OCI-LY3 (cell line): ENCODE measurements at regions not wholly inside any gene's neighbourhood (a gene's known extent, or its start where the extent isn't known, plus 50 kb on each side); places are given as distances from the start of the nearest gene placed in this dataset.

ENCODE experiments used
- H2AFZ ChIP-seq: fragments of 200-600, 300-600 bp; shearing (Covaris generic); 2 replicates; pipeline ENCODE4 v1.6.0; 2014; ENCODE audit warnings: antibody characterized with exemption, low read depth, low read length
- H3K27ac ChIP-seq: fragments of 200-600, 300-600 bp; sonication (generic); 2 replicates; pipeline ENCODE4 v1.5.1; 2014; ENCODE audit warnings: mild to moderate bottlenecking, low read length, moderate library complexity, mixed read lengths
- H3K27me3 ChIP-seq: fragments of 200-600, 300-600 bp; sonication (generic); 2 replicates; pipeline ENCODE4 v1.6.1; 2014; ENCODE audit warnings: low read depth, low read length, mixed read lengths
- H3K36me3 ChIP-seq: fragments of 200-600, 300-600 bp; sonication (generic); replicated peaks from 2 replicates; pipeline ENCODE3; 2014; ENCODE audit warnings: low read depth, low read length, mixed read lengths
- H3K4me1 ChIP-seq: fragments of 300-600, 200-600 bp; sonication (generic); 2 replicates; pipeline ENCODE4 v1.6.1; 2014; ENCODE audit warnings: low read length, mixed read lengths
- H3K4me2 ChIP-seq: fragments of 200-600, 300-600 bp; sonication (generic); 2 replicates; pipeline ENCODE4 v1.6.1; 2014; ENCODE audit warnings: low read length, mixed read lengths
- H3K4me3 ChIP-seq: fragments of 300-600, 200-600 bp; sonication (generic); 2 replicates; pipeline ENCODE4 v1.5.1; 2014; ENCODE audit warnings: antibody characterized with exemption, mild to moderate bottlenecking, low read length, moderate library complexity
- H3K79me2 ChIP-seq: fragments of 300-600, 200-600 bp; shearing (Covaris generic); 2 replicates; pipeline ENCODE4 v1.6.1; 2014; ENCODE audit warnings: mild to moderate bottlenecking, low read length, mixed read lengths
- H3K9ac ChIP-seq: fragments of 300-600, 200-600 bp; shearing (Covaris generic); 2 replicates; pipeline ENCODE4 v1.6.0; 2014; ENCODE audit warnings: mild to moderate bottlenecking, low read length, moderate library complexity
- H3K9me3 ChIP-seq: fragments of 200-600, 300-600 bp; shearing (Covaris generic); 2 replicates; pipeline ENCODE4 v1.6.1; 2014; ENCODE audit warnings: low read length, mixed read lengths; ENCODE audit not compliant: insufficient read depth
- H4K20me1 ChIP-seq: fragments of 200-600, 300-600 bp; sonication (generic); 2 replicates; pipeline ENCODE4 v1.6.1; 2016; ENCODE audit warnings: low read length, mixed read lengths; ENCODE audit not compliant: insufficient read depth
- CTCF ChIP-seq: fragments of 200-600, 300-600 bp; sonication (generic); IDR thresholded peaks from 2 replicates; pipeline ENCODE4 v1.5.1; 2014; ENCODE audit warnings: antibody characterized with exemption, low read length, low read depth
- EZH2phosphoT487 ChIP-seq: fragments of 200-600 bp; shearing (Covaris generic); IDR thresholded peaks from 2 replicates; pipeline ENCODE4 v1.6.1; 2018; ENCODE audit warnings: antibody characterized with exemption, mixed run types, low read depth

DNA sequence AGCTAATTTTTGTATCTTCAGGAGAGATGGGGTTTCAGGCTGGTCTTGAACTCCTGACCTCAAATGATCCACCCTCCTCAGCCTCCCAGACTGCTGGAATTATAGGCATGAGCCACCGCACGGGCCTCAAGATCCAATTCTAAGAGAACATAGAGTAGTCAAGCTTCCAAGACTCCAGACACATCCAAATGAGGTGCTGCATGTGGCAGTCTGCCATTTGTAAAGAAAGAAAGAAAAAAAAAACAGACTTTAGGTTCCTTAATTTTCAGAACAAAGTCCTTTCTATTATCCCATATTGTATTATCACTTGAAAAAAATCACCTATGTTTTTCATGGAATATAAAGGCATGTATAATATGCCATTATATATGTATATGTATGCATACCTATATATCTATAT is 2104.5 kb downstream of the MAT2B start:
- Histone ChIP-seq H3K4me1 (no peaks in the 10 kb centered on the region), H3K9ac (no peak overlapping the region), H4K20me1 (no peaks in the 10 kb centered on the region), H3K36me3 (no peaks in the 10 kb centered on the region), H3K4me2 (no peak overlapping the region), H3K4me3 (no peak overlapping the region), H3K9me3 (no peaks in the 10 kb centered on the region), H3K79me2 (no peaks in the 10 kb centered on the region), H2AFZ (no peak overlapping the region), H3K27ac (no peak overlapping the region), H3K27me3 (no peaks in the 10 kb centered on the region)
- TF ChIP-seq EZH2phosphoT487 (no peak), CTCF (no peak)

DNA sequence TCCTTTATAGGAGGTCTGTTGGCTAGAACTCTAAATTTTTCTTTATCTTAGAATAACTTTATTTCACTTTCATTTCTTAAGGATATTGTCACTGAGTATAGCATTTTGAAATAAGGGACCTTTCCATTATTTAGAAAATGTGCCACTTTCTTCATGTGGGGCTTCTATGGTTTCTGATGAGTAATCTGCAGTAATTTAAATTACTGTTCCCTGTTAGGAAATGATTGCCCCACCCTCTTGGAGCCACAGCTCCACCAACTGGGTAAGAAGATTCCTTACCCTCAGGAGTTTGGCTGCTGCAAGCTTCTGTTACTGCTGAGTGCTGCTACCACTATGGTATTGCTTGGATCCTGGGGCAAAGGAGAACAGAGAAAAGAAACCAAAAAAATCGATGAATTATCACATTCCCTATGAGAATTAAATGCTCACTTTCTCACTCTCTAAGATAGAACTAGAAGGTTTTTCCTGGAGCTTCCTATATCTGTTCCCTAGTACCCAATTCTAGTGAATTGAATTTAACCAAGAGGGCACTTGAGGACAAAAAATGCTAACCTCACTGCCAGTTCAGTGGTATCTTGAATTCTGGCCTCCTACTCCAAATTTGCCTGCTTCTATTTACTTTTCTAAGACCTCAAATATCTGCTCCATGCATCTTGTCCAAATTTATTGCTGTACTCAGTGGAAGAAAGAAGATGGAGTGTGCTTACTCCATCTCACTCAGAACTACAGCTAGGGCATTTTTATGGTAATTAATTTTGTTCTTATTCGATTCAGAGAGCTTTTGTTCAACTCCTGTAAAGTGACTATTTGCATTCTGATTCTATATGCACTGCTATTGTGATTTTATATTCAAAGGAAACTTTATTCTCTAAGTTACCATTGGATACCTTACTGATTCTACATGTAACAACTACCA is 2111.3 kb downstream of the MAT2B start:
- Histone ChIP-seq H2AFZ (no peak overlapping the region), H3K9me3 (no peaks in the 10 kb centered on the region), H3K79me2 (no peaks in the 10 kb centered on the region), H4K20me1 (no peaks in the 10 kb centered on the region), H3K36me3 (no peaks in the 10 kb centered on the region), H3K9ac (no peak overlapping the region), H3K4me2 (no peak overlapping the region), H3K4me1 (no peaks in the 10 kb centered on the region), H3K27me3 (no peaks in the 10 kb centered on the region), H3K27ac (no peak overlapping the region), H3K4me3 (no peak overlapping the region)
- no peak for TF ChIP-seq EZH2phosphoT487
- TF ChIP-seq CTCF = no peak

- Histone ChIP-seq H3K9me3 (no peaks in the 10 kb centered on the region), H3K4me2 (no peak overlapping the region), H3K27ac (no peak overlapping the region), H3K79me2 (no peaks in the 10 kb centered on the region), H3K9ac (no peak overlapping the region), H4K20me1 (no peaks in the 10 kb centered on the region), H3K27me3 (no peaks in the 10 kb centered on the region), H3K4me3 (no peak overlapping the region), H3K36me3 (no peaks in the 10 kb centered on the region), H3K4me1 (no peaks in the 10 kb centered on the region), H2AFZ (no peak overlapping the region)
- TF ChIP-seq EZH2phosphoT487 (no peak), CTCF (no peak)
These were observed 2112.1 kb downstream of the MAT2B start for GRCh38 chr5:165617491-165617890.

- Histone ChIP-seq H3K4me3 (no peak overlapping the region), H3K4me2 (no peak overlapping the region), H3K9me3 (no peaks in the 10 kb centered on the region), H2AFZ (no peak overlapping the region), H3K36me3 (no peaks in the 10 kb centered on the region), H3K27me3 (no peaks in the 10 kb centered on the region), H3K4me1 (no peaks in the 10 kb centered on the region), H3K27ac (no peak overlapping the region), H4K20me1 (no peaks in the 10 kb centered on the region), H3K79me2 (no peaks in the 10 kb centered on the region), H3K9ac (no peak overlapping the region)
- TF ChIP-seq CTCF = no peak
These were observed 2115.0 kb downstream of the MAT2B start for GRCh38 chr5:165620394-165620793.
